Neural progenitor cell (in vitro differentiated cells): ENCODE measurements at regions not wholly inside any gene's neighbourhood (a gene's known extent, or its start where the extent isn't known, plus 50 kb on each side); places are given as distances from the start of the nearest gene placed in this dataset.

ENCODE experiments used
- EZH2 ChIP-seq: fragments of 200-600 bp; sonication (generic); IDR thresholded peaks from 2 replicates; pipeline ENCODE4 v1.6.1; 2017; ENCODE audit warnings: antibody characterized with exemption, mild to moderate bottlenecking, moderate library complexity
- EZH2phosphoT487 ChIP-seq: fragments of 200-600 bp; sonication (generic); IDR thresholded peaks from 2 replicates; pipeline ENCODE4 v1.6.1; 2017; ENCODE audit warnings: antibody characterized with exemption
- TF ChIP-seq, protein P1 (sequence below): fragments of 200-600 bp; sonication (generic); IDR thresholded peaks from 2 replicates; pipeline ENCODE4 v1.5.1; 2017; ENCODE audit warnings: antibody characterized with exemption, mild to moderate bottlenecking

DNA sequence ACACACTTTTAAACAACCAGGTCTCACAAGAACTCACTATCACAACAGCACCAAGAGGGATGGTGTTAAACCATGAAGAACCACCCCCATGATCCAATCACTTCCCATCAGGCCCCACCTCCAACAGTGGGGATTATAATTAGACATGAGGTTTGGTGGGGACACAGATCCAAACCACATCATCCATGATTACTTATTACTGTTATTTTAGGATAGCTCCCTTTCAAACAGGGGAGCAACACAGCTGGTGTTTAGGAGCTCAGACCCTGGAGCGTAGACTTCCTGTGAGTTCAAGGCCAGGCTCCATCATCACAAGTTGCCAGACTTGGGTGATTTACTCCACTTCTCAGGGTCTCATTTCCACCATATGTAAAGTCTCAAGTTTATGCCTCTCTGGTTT, 382.7 kb downstream of the HRH4 start:
- TF ChIP-seq, protein P1, sequence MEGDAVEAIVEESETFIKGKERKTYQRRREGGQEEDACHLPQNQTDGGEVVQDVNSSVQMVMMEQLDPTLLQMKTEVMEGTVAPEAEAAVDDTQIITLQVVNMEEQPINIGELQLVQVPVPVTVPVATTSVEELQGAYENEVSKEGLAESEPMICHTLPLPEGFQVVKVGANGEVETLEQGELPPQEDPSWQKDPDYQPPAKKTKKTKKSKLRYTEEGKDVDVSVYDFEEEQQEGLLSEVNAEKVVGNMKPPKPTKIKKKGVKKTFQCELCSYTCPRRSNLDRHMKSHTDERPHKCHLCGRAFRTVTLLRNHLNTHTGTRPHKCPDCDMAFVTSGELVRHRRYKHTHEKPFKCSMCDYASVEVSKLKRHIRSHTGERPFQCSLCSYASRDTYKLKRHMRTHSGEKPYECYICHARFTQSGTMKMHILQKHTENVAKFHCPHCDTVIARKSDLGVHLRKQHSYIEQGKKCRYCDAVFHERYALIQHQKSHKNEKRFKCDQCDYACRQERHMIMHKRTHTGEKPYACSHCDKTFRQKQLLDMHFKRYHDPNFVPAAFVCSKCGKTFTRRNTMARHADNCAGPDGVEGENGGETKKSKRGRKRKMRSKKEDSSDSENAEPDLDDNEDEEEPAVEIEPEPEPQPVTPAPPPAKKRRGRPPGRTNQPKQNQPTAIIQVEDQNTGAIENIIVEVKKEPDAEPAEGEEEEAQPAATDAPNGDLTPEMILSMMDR, result no peak
- no peak for TF ChIP-seq EZH2
- no peak for TF ChIP-seq EZH2phosphoT487
